GM21529 (cell line): ENCODE measurements at regions not wholly inside any gene's neighbourhood (a gene's known extent, or its start where the extent isn't known, plus 50 kb on each side); places are given as distances from the start of the nearest gene placed in this dataset.

Experiments used
- ATAC-seq: cut with Tn5 transposase; IDR thresholded peaks from one replicate; pipeline ENCODE4 v1.9.1; 2021; ENCODE audit not compliant: unreplicated experiment

DNA sequence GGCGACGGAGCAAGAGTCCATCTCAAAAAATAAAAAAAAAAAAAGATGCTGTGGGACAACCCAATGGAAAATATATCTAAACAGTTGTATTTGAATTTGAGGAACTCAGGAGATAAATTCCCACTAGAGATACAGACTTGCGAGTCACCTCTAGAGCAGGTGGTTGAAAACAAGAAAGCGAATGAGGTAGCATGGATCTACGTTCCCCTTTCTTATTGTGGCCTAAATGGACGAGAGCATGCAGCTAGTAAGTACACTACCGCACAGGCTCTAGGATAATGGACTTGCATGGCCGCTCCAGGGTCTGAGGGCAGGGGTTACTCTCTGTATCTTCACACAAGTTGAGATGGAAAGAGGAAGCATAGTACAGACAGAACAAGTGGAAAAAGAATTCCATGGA lies 63.5 kb upstream of the TGFBR2 start:
- ATAC-seq = no peak

DNA sequence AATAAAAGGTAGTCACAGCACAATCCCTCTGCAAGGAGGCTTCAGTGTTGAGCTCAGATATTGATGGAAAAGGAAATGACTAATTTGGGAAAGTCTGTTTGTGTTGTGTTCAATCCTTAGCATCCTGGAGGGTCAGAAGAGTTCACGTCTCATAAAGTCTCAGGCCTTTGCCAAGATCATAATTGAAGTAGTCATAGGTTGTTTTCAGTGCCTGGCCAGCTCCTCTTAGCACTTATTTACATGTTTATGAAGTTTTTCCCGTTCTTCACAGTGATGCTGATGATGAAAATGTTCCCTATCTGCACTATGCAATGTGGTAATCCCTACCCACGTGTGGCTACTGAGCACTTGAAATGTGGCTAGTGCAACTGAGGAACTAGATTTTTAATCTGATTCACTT lies 61.6 kb upstream of the TGFBR2 start:
- no peak for ATAC-seq

DNA sequence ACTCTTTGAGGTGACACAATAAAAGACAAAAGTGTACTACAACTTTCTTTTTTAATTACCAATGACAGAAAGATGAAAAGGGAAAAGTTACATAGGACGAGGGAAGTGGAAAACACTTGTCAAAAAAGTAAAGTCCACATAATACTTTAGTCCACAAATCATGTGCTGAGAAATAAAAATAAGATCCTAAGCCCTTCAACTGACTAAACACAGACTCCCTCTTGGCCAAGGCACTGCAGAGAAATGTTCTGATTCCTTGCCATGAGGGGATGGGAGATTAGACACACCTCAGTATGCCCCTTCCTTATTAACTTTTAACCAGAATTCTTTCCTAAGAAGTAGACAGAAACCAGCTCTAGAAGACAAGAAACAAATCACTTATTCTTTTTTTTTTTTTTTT lies 59.5 kb upstream of the TGFBR2 start:
- ATAC-seq = no peak

DNA sequence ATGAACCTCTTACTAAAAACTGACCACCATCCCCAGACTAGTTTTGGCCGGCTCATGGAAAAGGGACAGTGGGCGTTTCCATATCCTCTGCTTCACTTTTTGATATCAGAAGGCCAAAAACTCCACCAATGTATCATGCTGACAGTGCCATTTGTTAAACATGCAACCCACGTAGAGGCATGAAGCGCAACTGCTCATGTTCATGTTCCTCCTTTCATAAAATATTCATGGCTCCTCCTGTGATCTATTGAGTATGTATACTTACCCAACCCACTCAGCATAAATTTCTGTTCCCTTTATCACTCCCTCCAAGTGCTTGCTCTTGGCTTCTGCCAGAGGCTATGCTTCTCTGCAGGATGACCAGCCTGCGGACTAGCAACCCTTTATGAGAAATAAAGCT lies 58.7 kb upstream of the TGFBR2 start:
- no peak for ATAC-seq

DNA sequence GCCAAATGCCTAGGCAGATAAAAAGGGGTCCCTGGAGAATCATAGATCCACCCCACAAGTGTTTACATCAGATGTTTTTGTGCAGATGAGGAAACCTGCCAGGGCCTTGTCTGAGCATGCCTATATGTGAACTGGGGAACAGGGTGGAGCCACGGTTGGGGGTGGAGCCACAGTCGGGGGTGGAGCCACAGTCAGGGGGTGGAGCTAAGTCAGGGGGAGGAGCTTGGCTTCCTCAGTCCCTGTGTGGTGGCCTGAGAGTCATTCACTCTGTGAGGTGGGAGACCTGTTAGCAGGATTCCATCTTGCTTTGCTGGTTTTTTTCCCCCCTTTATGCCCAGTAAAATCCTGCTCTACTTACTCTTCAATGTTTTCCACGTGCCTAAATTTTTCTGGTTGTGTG lies 57.8 kb upstream of the TGFBR2 start:
- ATAC-seq = peak; percentile 56

DNA sequence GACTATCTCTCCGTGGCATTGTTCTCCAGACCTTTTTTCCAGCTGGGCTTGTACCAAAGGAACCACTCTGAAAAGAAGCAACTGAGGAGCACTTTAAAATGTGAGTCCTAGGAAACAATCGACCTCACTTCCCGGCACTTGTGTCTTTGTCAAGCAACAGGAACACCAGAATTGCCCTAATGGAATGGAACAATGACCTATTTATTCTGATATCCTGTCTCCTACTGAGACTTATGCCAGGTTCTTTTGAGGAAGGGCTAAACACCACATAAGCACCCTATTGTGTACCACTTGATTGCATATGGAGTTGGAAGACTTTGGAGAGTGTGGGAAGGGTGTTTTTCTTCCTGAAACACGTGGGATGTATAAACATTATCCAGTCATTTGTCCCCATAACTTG lies 56.8 kb upstream of the TGFBR2 start:
- no peak for ATAC-seq

DNA sequence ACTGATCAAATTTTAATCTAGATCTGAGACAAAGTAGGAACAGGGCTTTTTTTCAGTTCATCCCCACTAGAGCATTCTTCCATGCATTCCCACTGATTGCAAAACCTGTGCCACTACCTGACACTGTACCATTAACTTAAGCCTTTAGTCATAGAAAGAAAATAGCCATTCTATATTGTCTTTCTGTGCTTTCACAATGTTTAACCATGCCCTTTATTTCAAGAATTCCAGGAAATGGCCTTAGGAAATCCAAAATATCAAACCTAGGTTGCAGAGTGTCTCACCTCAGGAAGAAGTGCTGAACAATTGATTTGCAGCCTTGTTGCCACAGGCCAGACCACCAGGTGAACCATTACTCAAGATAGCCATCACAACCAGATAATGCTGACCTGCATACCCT lies 56.2 kb upstream of the TGFBR2 start:
- no peak for ATAC-seq

DNA sequence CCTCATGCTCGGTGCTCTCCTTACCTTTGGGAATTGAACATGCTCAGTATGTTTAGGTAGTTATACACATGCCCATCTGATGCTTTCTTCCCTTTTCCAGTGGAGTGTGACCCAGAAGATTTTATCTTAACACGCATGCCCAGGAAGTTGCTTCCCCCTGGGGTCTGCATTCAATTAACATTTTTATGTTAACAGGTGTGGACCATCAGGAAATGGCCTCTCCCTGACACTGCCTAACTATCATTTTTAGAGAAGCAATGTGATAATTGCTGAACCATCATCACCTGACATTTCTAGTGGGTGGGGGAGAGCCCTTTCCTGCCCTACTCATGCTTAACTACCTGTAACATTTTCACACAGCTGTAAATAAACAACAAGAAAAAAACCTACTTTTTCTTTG lies 55.1 kb upstream of the TGFBR2 start:
- no peak for ATAC-seq

DNA sequence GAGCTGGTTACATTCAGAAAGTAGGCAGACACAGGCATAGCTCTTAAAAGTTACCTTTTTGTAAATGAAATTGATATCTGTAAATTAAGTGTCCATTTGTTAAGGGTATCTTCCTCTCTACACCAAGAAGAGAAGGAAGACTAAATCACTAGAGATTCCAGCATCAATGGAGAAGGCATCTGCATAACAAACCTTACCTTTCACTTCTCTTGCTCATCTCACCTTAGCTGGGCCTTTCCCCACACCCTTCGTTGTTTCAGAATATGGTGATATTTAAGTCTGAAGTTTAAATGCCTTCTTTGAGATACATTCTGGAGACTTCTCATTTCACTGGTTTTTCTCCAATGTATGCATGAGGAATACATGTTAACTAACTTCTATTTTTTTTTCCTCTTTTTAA lies 54.5 kb upstream of the TGFBR2 start:
- ATAC-seq = no peak

DNA sequence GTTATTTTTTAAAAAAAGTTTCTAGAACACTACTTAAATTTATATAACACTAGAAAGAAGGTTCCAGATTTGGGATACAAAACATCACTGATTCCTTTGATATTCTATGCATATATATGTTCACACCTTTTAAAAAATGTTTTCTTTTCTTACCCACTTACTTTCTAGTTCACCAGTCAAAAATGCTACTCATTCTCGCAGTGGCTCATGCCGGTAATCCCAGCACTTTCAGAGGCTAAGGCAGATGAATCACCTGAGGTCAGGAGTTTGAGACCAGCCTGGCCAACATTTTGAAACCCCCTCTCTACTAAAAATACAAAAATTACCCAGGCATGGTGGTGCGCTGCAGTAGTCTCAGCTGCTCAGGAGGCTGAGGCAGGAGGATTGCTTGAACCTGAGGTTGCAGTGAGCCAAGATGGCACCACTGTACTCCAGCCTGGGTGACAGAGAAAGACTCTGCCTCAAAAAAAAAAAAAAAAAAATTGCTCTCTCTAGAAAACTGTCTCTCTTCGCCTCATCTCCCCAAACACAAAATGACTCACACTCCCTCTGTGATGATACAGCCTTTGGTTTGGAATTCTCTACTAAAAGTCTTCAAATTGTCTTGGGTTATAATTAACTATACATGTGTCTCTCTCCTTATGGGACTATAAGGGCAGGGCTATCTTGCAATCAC lies 52.6 kb upstream of the TGFBR2 start:
- no peak for ATAC-seq

DNA sequence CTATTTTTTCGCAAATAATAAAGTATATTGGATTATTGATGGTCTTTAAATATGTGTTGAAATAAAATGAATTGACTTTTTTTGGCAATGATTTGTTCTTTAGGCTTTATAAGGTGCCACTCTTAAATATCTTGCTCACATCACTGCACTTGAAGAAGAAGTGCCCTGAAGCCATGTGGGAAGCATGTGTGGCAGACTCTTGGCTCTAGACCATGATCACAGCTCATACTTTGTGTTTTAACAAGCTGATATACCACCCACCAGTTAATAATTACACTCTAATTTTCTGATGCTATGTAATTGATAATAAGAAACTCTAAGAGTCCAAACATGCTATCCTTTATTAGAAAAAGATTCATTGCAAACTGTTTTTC lies 52.1 kb upstream of the TGFBR2 start:
- no peak for ATAC-seq

DNA sequence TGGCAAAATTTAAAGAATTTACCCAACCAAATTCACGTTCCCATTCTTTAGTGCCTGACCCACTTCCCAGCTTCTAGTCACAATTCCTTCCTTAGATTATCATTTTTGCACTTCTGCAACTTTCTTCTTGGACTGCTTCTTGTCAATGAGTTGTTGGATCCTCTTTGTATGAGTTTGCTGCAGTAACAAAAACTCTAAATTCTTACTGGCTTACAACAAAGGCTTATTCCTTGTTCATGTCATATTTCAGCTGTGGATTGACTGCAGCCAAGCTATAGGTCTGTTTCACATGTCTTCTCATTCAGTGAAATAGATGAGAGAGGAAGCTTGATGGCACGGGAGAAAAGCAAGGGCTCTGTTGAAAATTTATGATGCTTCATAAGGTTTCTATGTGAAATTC lies 50.4 kb upstream of the TGFBR2 start:
- no peak for ATAC-seq
